PFSK-1 (cell line): ENCODE measurements at regions not wholly inside any gene's neighbourhood (a gene's known extent, or its start where the extent isn't known, plus 50 kb on each side); places are given as distances from the start of the nearest gene placed in this dataset.
A peak's percentile ranks its signal among the peaks of the same experiment; 100 is the strongest.

Source experiments
- POLR2AphosphoS5 ChIP-seq: IDR thresholded peaks from 2 replicates; pipeline ENCODE4 v1.6.1; 2012; ENCODE audit warnings: low read depth, mild to moderate bottlenecking, control low read depth, low read length, moderate library complexity
- REST ChIP-seq, 2 experiments: IDR thresholded peaks; 2 replicates each; pipeline versions ENCODE4 v1.6.1 to v1.8.0; 2011 to 2012; ENCODE audit warnings: low read depth in 2 of 2, low read length in 2 of 2, control low read depth in 1 of 2, inconsistent platforms in 1 of 2, mild to moderate bottlenecking in 1 of 2, moderate library complexity in 1 of 2; ENCODE audit not compliant: insufficient read depth in 1 of 2
- SIN3A ChIP-seq: IDR thresholded peaks from 2 replicates; pipeline ENCODE4 v1.6.1; 2012; ENCODE audit warnings: mild to moderate bottlenecking, low read length, moderate library complexity, borderline replicate concordance; ENCODE audit not compliant: insufficient read depth
- TAF1 ChIP-seq: IDR thresholded peaks from 2 replicates; pipeline ENCODE4 v1.6.1; 2012; ENCODE audit warnings: low read length, control low read depth, borderline replicate concordance; ENCODE audit not compliant: insufficient read depth

- no peak for TF ChIP-seq POLR2AphosphoS5
- no peak for TF ChIP-seq SIN3A
- no peak for TF ChIP-seq TAF1
- peak in 1 of 2 experiments; percentile 70; a peak in 2 of 4 replicates for TF ChIP-seq REST (IDR thresholded peaks at IDR 0.05; ENCODE audit: insufficient read depth in 1 of 2, low read depth in 2 of 2, low read length in 2 of 2)
Measured at GRCh38 chr12:128042825-128043224, 224.1 kb upstream of the TMEM132C start.
